Panc1 (cell line): ENCODE measurements at regions not wholly inside any gene's neighbourhood (a gene's known extent, or its start where the extent isn't known, plus 50 kb on each side); places are given as distances from the start of the nearest gene placed in this dataset.

Source experiments
- ATAC-seq: fragments of 200-7000 bp; cut with Tn5 transposase; 2 replicates; pipeline ENCODE4 v1.9.1; 2020; ENCODE audit warnings: mild to moderate bottlenecking, moderate library complexity
- BruUV-seq: library from RNA; stranded (reverse); fragments of 400-500 nt; replicated peaks from 2 replicates; lab custom pipeline; 2021; lab: Mats Ljungman, UMichigan
- CTCF ChIA-PET: fragments of 300-600 bp; sonication (Branson Sonifier 250); formaldehyde crosslinking; loops from one replicate; lab custom pipeline; 2022; ENCODE audit warnings: antibody characterized with exemption; lab: Charles Lee
- POLR2A ChIA-PET: fragments of 300-600 bp; sonication (Branson Sonifier 250); formaldehyde crosslinking; loops from one replicate; lab custom pipeline; 2022; ENCODE audit warnings: antibody characterized with exemption; lab: Charles Lee
- DNase-seq: peaks from one replicate; pipeline ENCODE4 v3.0.0-alpha.2; 2010; ENCODE audit warnings: low read depth, low spot score
- H3K27ac ChIP-seq: 2 replicates; pipeline ENCODE4 v1.5.1; 2011; ENCODE audit warnings: mild to moderate bottlenecking, low read length, inconsistent platforms
- H3K27me3 ChIP-seq: fragments of 200-500 bp; sonication (Bioruptor generic); 2 replicates; pipeline ENCODE4 v1.6.0; 2014; ENCODE audit warnings: low read length, inconsistent platforms; ENCODE audit not compliant: control insufficient read depth, insufficient read depth
- H3K36me3 ChIP-seq: fragments of 200-500 bp; sonication (Bioruptor generic); 2 replicates; pipeline ENCODE4 v1.5.1; 2014; ENCODE audit warnings: inconsistent platforms, mild to moderate bottlenecking, low read length, moderate library complexity; ENCODE audit not compliant: control insufficient read depth, insufficient read depth
- H3K4me1 ChIP-seq: 2 replicates; pipeline ENCODE4 v1.5.1; 2011; ENCODE audit warnings: inconsistent platforms, mild to moderate bottlenecking, low read length, moderate library complexity; ENCODE audit not compliant: control insufficient read depth, insufficient read depth
- H3K4me3 ChIP-seq, 2 experiments: 2 replicates each; pipeline ENCODE4 v1.5.1; 2011 to 2012; ENCODE audit warnings: low read depth in 2 of 2, low read length in 2 of 2, mild to moderate bottlenecking in 2 of 2, inconsistent platforms in 1 of 2, moderate library complexity in 1 of 2
- H3K9me3 ChIP-seq: fragments of 200-500 bp; sonication (Bioruptor generic); 2 replicates; pipeline ENCODE4 v1.5.1; 2014; ENCODE audit warnings: low read depth, mild to moderate bottlenecking, inconsistent platforms, low read length, moderate library complexity; ENCODE audit not compliant: control insufficient read depth, insufficient read depth
- CTCF ChIP-seq: fragments of 450-650 bp; IDR thresholded peaks from 2 replicates; pipeline ENCODE4 v1.5.1; 2017; ENCODE audit warnings: mild to moderate bottlenecking
- POLR2AphosphoS5 ChIP-seq: IDR thresholded peaks from 2 replicates; pipeline ENCODE4 v1.6.1; 2012; ENCODE audit warnings: mild to moderate bottlenecking, low read depth, low read length, moderate library complexity
- REST ChIP-seq, 2 experiments: IDR thresholded peaks; 2 replicates each; pipeline ENCODE4 v1.6.1; 2011 to 2012; ENCODE audit warnings: low read depth in 2 of 2, control low read depth in 1 of 2, low read length in 1 of 2, mild to moderate bottlenecking in 1 of 2, moderate library complexity in 1 of 2; ENCODE audit not compliant: insufficient read depth in 1 of 2
- SIN3A ChIP-seq: IDR thresholded peaks from 2 replicates; pipeline ENCODE4 v1.6.1; 2012; ENCODE audit warnings: low read depth, mild to moderate bottlenecking, low read length, moderate library complexity, borderline replicate concordance; ENCODE audit not compliant: insufficient read depth
- TCF7L2 ChIP-seq: IDR thresholded peaks from 2 replicates; pipeline ENCODE4 v1.6.1; 2011; ENCODE audit warnings: mild to moderate bottlenecking, low read depth, low read length, inconsistent platforms
- in situ Hi-C: cut with HindIII; loops from 2 replicates; pipeline ENCODE4 v1.10.0; 2016; ENCODE audit warnings: low sequenced_read_pairs, low pct_unique_long_range_greater_than_20kb
- intact Hi-C: fragments of 100-400 bp; cut with micrococcal nuclease; formaldehyde crosslinking; loops from one replicate; pipeline ENCODE4 v1.10.0; 2022; ENCODE audit not compliant: unreplicated experiment

GRCh38 chr20:40547483-40548091, 141.4 kb downstream of the MAFB start:
- Histone ChIP-seq H3K9me3 (no peaks in the 10 kb centered on the region), H3K4me3 (no peak overlapping the region), H3K27ac (no peak overlapping the region), H3K27me3 (no peaks in the 10 kb centered on the region), H3K4me1 (no peaks in the 10 kb centered on the region), H3K36me3 (no peaks in the 10 kb centered on the region)
- no peak for TF ChIP-seq REST (IDR thresholded peaks at IDR 0.05; ENCODE audit: insufficient read depth in 1 of 2, low read depth in 2 of 2, low read length in 1 of 2)
- no peak for TF ChIP-seq CTCF
- no peak for TF ChIP-seq POLR2AphosphoS5
- DNase-seq = no peak
- ChIA-PET CTCF (no interaction called here), POLR2A (no interaction called here)
- no TSS peak for BruUV-seq
- in situ Hi-C loops (no loop called here), intact Hi-C loops (no loop called here)
- no peak for ATAC-seq

- no peak overlapping the region for H3K4me3 ChIP-seq
- H3K9me3 ChIP-seq = no peaks in the 10 kb centered on the region
- no peak for TF ChIP-seq POLR2AphosphoS5
- TF ChIP-seq SIN3A = no peak
- TF ChIP-seq TCF7L2 = no peak
- TF ChIP-seq CTCF = no peak
- TF ChIP-seq REST (IDR thresholded peaks at IDR 0.05; ENCODE audit: insufficient read depth in 1 of 2, low read depth in 2 of 2, low read length in 1 of 2) = no peak
- no peaks in the 10 kb centered on the region for H3K4me1 ChIP-seq
- H3K27me3 ChIP-seq = no peaks in the 10 kb centered on the region
- H3K36me3 ChIP-seq = no peaks in the 10 kb centered on the region
- BruUV-seq = no TSS peak
- POLR2A ChIA-PET = no interaction called here
- DNase-seq = no peak
- ATAC-seq = no peak
- CTCF ChIA-PET = no interaction called here
- intact Hi-C loops = no loop called here
- in situ Hi-C loops = no loop called here
- no peak overlapping the region for H3K27ac ChIP-seq
Measured at GRCh38 chr20:40545478-40545877, 143.6 kb downstream of the MAFB start.
